GM10266 (cell line): ENCODE measurements at regions not wholly inside any gene's neighbourhood (a gene's known extent, or its start where the extent isn't known, plus 50 kb on each side); places are given as distances from the start of the nearest gene placed in this dataset.

Experiments used
- DNase-seq: peaks from one replicate; pipeline ENCODE4 v3.0.0; 2012; ENCODE audit errors: extremely low spot score
- CTCF ChIP-seq: IDR thresholded peaks from 2 replicates; pipeline ENCODE4 v1.5.1; 2012; ENCODE audit warnings: mild to moderate bottlenecking, low read depth; ENCODE audit not compliant: control insufficient read depth, insufficient read depth; ENCODE audit errors: missing control alignments

GRCh38 chr7:114862406-114862805, 59.5 kb upstream of the MDFIC start:
- no peak for DNase-seq
- TF ChIP-seq CTCF, result no peak

- no peak for DNase-seq
- no peak for TF ChIP-seq CTCF
Observed at GRCh38 chr7:114864278-114864677, 57.6 kb upstream of the MDFIC start.

- peak; percentile 35 for DNase-seq
- peak; percentile 81 for TF ChIP-seq CTCF
Observed at GRCh38 chr7:114865564-114865963, 56.3 kb upstream of the MDFIC start.
